Fibroblast of mammary gland (primary cell): ENCODE measurements at regions not wholly inside any gene's neighbourhood (a gene's known extent, or its start where the extent isn't known, plus 50 kb on each side); places are given as distances from the start of the nearest gene placed in this dataset.

Experiments used
- DNase-seq: peaks from one replicate; pipeline ENCODE4 v3.0.0-alpha.2; 2010; ENCODE audit warnings: low read depth
- H3K4me3 ChIP-seq: 2 replicates; pipeline ENCODE4 v1.5.1; 2011; ENCODE audit warnings: low read depth, mild to moderate bottlenecking, low read length, moderate library complexity; ENCODE audit not compliant: control insufficient read depth
- CTCF ChIP-seq: conservative IDR thresholded peaks from 2 replicates; pipeline ENCODE4 v1.5.1; 2011; ENCODE audit warnings: low read depth, low read length, inconsistent platforms; ENCODE audit not compliant: control insufficient read depth, insufficient read depth

GRCh38 chr10:128921389-128922022 lies 545.5 kb upstream of the MGMT start:
- no peak overlapping the region for H3K4me3 ChIP-seq
- TF ChIP-seq CTCF, result no peak
- DNase-seq, result no peak

DNA sequence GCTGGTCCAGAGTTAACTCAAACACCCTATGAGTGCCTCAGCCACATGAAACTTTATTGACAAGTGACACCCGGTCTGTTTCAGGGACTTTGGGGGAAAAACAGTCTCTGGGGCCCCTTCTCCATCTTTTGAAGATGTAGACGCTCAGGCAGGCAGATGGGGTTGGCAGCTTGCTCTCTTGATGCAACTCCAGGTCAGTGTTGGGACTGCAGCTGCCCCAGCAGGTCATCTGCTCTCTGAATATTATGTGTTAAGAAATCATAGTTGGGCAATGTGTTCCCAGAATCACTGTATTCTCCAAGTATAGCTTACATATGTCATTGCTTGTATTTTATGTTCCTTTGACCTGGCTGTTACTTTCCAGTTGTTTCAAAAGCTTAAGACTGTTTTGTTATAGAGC lies 544.9 kb upstream of the MGMT start:
- no peak for TF ChIP-seq CTCF
- no peak overlapping the region for H3K4me3 ChIP-seq
- no peak for DNase-seq

DNA sequence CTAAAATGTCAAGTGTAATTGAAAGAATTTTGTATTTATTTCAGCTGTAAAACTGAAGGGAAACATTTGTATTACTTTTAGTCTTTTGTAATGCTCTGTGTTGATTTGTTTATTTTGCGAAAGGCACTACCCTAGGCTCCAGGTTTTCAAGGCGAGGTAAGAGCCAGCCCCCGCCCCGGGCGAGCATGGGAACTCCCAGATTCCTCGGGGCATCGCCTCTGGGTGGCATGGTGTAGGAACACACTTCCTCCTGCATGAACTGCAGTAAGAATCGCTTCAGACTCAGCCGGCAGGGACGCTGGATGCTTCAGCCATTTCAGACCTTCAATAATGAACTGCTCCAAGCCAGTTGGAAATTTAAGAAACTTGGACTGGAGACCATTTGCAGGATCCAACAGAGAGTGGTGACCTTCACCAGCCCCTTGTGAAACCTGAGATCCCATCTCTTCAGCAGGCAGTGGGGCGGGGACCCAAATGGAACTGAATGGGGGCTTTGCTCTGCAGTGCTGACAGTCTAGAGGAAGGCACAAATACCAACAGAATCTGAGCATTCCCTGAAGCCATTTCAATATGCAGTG lies 544.3 kb upstream of the MGMT start:
- no peak for TF ChIP-seq CTCF
- no peak for DNase-seq
- no peak overlapping the region for H3K4me3 ChIP-seq

DNA sequence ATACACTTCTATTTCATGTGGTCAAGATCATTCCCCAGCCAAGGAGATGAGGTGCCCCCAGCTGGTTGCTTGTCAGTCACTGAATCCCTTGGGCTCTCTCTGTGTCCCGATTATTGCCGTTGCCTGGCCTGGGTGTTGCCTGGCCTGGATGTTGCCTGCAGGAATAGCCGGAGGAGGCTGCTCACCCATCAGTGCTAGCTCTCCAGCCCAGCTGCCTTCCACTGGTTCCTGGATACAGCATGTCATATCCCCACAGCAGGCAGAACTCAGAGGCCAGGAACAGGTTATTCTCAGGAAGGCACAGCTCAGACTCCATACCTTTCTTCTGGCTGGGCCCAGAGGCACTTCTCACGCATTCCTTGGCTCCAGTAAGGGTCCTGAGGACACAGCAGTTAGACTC lies 542.1 kb upstream of the MGMT start:
- no peak for DNase-seq
- H3K4me3 ChIP-seq, result no peak overlapping the region
- TF ChIP-seq CTCF, result no peak

DNA sequence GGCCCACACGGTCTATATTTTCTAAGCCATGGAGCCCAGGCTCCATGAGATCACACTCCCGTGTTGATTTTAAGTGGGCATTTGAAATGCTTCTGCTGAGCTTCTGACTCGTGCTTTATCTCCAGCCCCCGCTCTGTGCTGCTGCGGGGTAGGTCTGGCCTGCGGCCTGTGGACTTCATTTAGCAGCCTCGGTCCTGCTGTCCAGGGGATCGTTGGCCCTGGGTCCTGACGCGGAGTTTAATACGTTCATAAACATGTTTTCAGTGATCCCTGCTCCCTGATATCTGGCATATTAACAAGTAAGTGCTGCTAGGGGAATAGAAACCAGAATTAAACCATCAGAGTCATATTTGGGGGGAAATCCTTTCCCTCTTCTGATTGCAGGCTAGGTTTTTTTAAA lies 540.3 kb upstream of the MGMT start:
- no peak for DNase-seq
- TF ChIP-seq CTCF, result no peak
- H3K4me3 ChIP-seq, result no peak overlapping the region

GRCh38 chr10:128927497-128928161 lies 539.4 kb upstream of the MGMT start:
- H3K4me3 ChIP-seq, result no peak overlapping the region
- no peak for TF ChIP-seq CTCF
- DNase-seq, result no peak
